HepG2 (cell line): ENCODE measurements at regions not wholly inside any gene's neighbourhood (a gene's known extent, or its start where the extent isn't known, plus 50 kb on each side); places are given as distances from the start of the nearest gene placed in this dataset.

Experiments
- ATAC-seq: fragments of 200-7000 bp; cut with Tn5 transposase; 3 replicates; pipeline ENCODE4 v1.9.1; 2020; ENCODE audit warnings: mild to moderate bottlenecking, moderate library complexity
- BruUV-seq: library from RNA; stranded (reverse); fragments of 400-500 nt; replicated peaks from 2 replicates; lab custom pipeline; 2021; lab: Mats Ljungman, UMichigan
- CTCF ChIA-PET: fragments of 300-600 bp; formaldehyde crosslinking; extraction: SDS; loops from one replicate; lab custom pipeline; 2021; ENCODE audit warnings: low total read pairs, inconsistent platforms, low intra/inter-chr PET ratio; lab: Yijun Ruan, JAX
- POLR2A ChIA-PET: fragments of 350-600 bp; sonication (Branson Sonifier 250); formaldehyde crosslinking; loops from one replicate; lab custom pipeline; 2020; ENCODE audit warnings: antibody characterized with exemption, inconsistent platforms; lab: Yijun Ruan, JAX
- DNase-seq: peaks from one replicate; pipeline ENCODE4 v3.0.0-alpha.2; 2015; ENCODE audit warnings: low spot score
- FAIRE-seq: peaks from 3 replicates; lab custom pipeline; 2011; peaks lifted over from hg19 to GRCh38; lab: Jason Lieb, UNC
- H2AFZ ChIP-seq: one replicate; pipeline ENCODE4 v1.6.1; 2011; ENCODE audit warnings: low read length, inconsistent platforms
- H3K27ac ChIP-seq: fragments of 300-600 bp; 3 replicates; pipeline ENCODE4 v1.8.0; 2011; ENCODE audit warnings: mixed run types, mild to moderate bottlenecking, mixed read lengths, low read length, inconsistent platforms; ENCODE audit not compliant: insufficient read depth; ENCODE audit errors: extremely low read length
- H3K27me3 ChIP-seq, 2 experiments: fragments of 200-600 bp in 1 of 2; 2 replicates in 1 of 2; 3 replicates in 1 of 2; pipeline versions ENCODE4 v1.6.0 to v1.8.0; 2011; ENCODE audit warnings: low read length in 2 of 2, mild to moderate bottlenecking in 2 of 2, moderate library complexity in 2 of 2, inconsistent platforms in 1 of 2; ENCODE audit not compliant: insufficient read depth in 2 of 2, control insufficient read depth in 1 of 2
- H3K36me3 ChIP-seq, 2 experiments: fragments of 200-600 bp in 1 of 2; replicated peaks in 1 of 2; 2 replicates in 1 of 2; 3 replicates in 1 of 2; pipeline versions ENCODE4 v1.5.1 to v1.8.0; 2011; ENCODE audit warnings: low read length in 2 of 2, inconsistent platforms in 1 of 2; ENCODE audit not compliant: insufficient read depth in 2 of 2, control insufficient read depth in 1 of 2
- H3K4me1 ChIP-seq: 2 replicates; pipeline ENCODE4 v1.5.1; 2012; ENCODE audit warnings: low read length, inconsistent platforms; ENCODE audit not compliant: insufficient read depth
- H3K4me2 ChIP-seq: 2 replicates; pipeline ENCODE4 v1.6.0; 2011; ENCODE audit warnings: low read depth, low read length, inconsistent platforms
- H3K4me3 ChIP-seq, 3 experiments: fragments of 200-600 bp in 1 of 3; sonication (generic), shearing (Covaris generic) in 1 of 3; replicated peaks in 1 of 3; 2 replicates each; pipeline ENCODE4 v1.5.1; 2011 to 2016; ENCODE audit warnings: low read length in 3 of 3, inconsistent platforms in 2 of 3, low read depth in 2 of 3, mild to moderate bottlenecking in 2 of 3, control low read depth in 1 of 3, mixed read lengths in 1 of 3; ENCODE audit not compliant: insufficient read depth in 1 of 3
- H3K79me2 ChIP-seq: one replicate; pipeline ENCODE4 v1.6.1; 2011; ENCODE audit warnings: low read length, inconsistent platforms; ENCODE audit not compliant: insufficient read depth
- H3K9ac ChIP-seq: 2 replicates; pipeline ENCODE4 v1.6.0; 2011; ENCODE audit warnings: mild to moderate bottlenecking, low read depth, low read length, inconsistent platforms; ENCODE audit not compliant: insufficient read depth
- H3K9me3 ChIP-seq: 2 replicates; pipeline ENCODE4 v1.5.1; 2012; ENCODE audit warnings: mild to moderate bottlenecking, low read length
- H4K20me1 ChIP-seq: 2 replicates; pipeline ENCODE4 v1.6.0; 2011; ENCODE audit warnings: inconsistent platforms, mild to moderate bottlenecking, low read length, moderate library complexity; ENCODE audit not compliant: insufficient read depth
- AHR ChIP-seq: IDR thresholded peaks from 2 replicates; pipeline ENCODE4 v1.6.1; 2018; ENCODE audit warnings: missing genetic modification reagents, missing compliant biosample characterization
- ARID2 ChIP-seq: sonication (generic); formaldehyde crosslinking; IDR thresholded peaks from 2 replicates; pipeline ENCODE4 v1.8.1; 2022; ENCODE audit warnings: mild to moderate bottlenecking, missing genetic modification reagents, borderline replicate concordance
- HINFP ChIP-seq: sonication (generic); formaldehyde crosslinking; IDR thresholded peaks from 2 replicates; pipeline ENCODE4 v1.4.0; 2020; ENCODE audit warnings: low read depth, mild to moderate bottlenecking, missing genetic modification reagents
- HOXA9 ChIP-seq: sonication (generic); formaldehyde crosslinking; IDR thresholded peaks from 2 replicates; pipeline ENCODE4 v1.8.1; 2022; ENCODE audit warnings: missing genetic modification reagents, mild to moderate bottlenecking, moderate library complexity, borderline replicate concordance
- NR3C1 ChIP-seq: sonication (generic); formaldehyde crosslinking; IDR thresholded peaks from 2 replicates; pipeline ENCODE4 v1.4.0; 2020; ENCODE audit warnings: missing genetic modification reagents
- PATZ1 ChIP-seq: sonication (generic); formaldehyde crosslinking; IDR thresholded peaks from 2 replicates; pipeline ENCODE4 v1.4.0; 2020; ENCODE audit warnings: missing genetic modification reagents
- PTBP1 ChIP-seq: fragments of 200-400 bp; formaldehyde crosslinking; IDR thresholded peaks from 2 replicates; pipeline ENCODE4 v1.6.1; 2018; ENCODE audit warnings: low read length, low read depth; ENCODE audit not compliant: poor library complexity, severe bottlenecking
- SOX5 ChIP-seq: IDR thresholded peaks from 2 replicates; pipeline ENCODE4 v1.6.1; 2016; ENCODE audit warnings: borderline replicate concordance
- STAT5B ChIP-seq: sonication (generic); formaldehyde crosslinking; IDR thresholded peaks from 2 replicates; pipeline ENCODE4 v1.4.0; 2020; ENCODE audit warnings: missing genetic modification reagents
- TBL1XR1 ChIP-seq: fragments of 150-350 bp; IDR thresholded peaks from 2 replicates; pipeline ENCODE4 v1.6.1; 2014; ENCODE audit warnings: borderline replicate concordance, low read length; ENCODE audit not compliant: partially characterized antibody
- TFDP2 ChIP-seq: sonication (generic); formaldehyde crosslinking; IDR thresholded peaks from 2 replicates; pipeline ENCODE4 v1.4.0; 2020; ENCODE audit warnings: missing genetic modification reagents
- TIGD3 ChIP-seq: sonication (generic); formaldehyde crosslinking; IDR thresholded peaks from 2 replicates; pipeline ENCODE4 v1.5.1; 2020; ENCODE audit warnings: mild to moderate bottlenecking, missing genetic modification reagents, borderline replicate concordance
- ZKSCAN8 ChIP-seq: IDR thresholded peaks from 2 replicates; pipeline ENCODE4 v1.6.1; 2016; ENCODE audit warnings: borderline replicate concordance, missing genetic modification reagents, missing compliant biosample characterization
- ZNF260 ChIP-seq: sonication (generic); formaldehyde crosslinking; IDR thresholded peaks from 2 replicates; pipeline ENCODE4 v1.4.0; 2020; ENCODE audit warnings: missing genetic modification reagents, low read depth, mild to moderate bottlenecking, borderline replicate concordance
- ZNF34 ChIP-seq: sonication (generic); formaldehyde crosslinking; IDR thresholded peaks from 2 replicates; pipeline ENCODE4 v1.4.0; 2020; ENCODE audit warnings: mild to moderate bottlenecking, missing genetic modification reagents, borderline replicate concordance
- ZNF558 ChIP-seq: sonication (generic); formaldehyde crosslinking; IDR thresholded peaks from 2 replicates; pipeline ENCODE4 v1.9.0; 2022; ENCODE audit warnings: mild to moderate bottlenecking, missing genetic modification reagents, borderline replicate concordance
- ZNF629 ChIP-seq: sonication (generic); formaldehyde crosslinking; conservative IDR thresholded peaks from 2 replicates; pipeline ENCODE4 v1.5.0; 2020; ENCODE audit warnings: missing genetic modification reagents
- WGBS: methylation state at CpG from one replicate; pipeline ENCODE4 v1.1.6; 2017; ENCODE audit warnings: low lambda C conversion rate; 5-methylcytosine and 5-hydroxymethylcytosine counted together
- in situ Hi-C: cut with HindIII; loops from 2 replicates; pipeline ENCODE4 v1.10.0; 2017; ENCODE audit warnings: low pct_unique_long_range_greater_than_20kb; ENCODE audit not compliant: extremely low pct_ligation_motif_present
- intact Hi-C: fragments of 100-400 bp; cut with micrococcal nuclease; formaldehyde crosslinking; loops from one replicate; pipeline ENCODE4 v1.10.0; 2022; ENCODE audit not compliant: unreplicated experiment

GRCh38 chr1:217331698-217332097 is 299.2 kb downstream of the GPATCH2 start:
- in situ Hi-C loops, result no loop called here
- WGBS, result 0% methylated on average over 4 of the region's 4 CpGs
- intact Hi-C loops, result no loop called here
- no TSS peak for BruUV-seq
- Histone ChIP-seq H2AFZ (no peak overlapping the region), H3K4me3 (no peak overlapping the region), H3K4me1 (no peaks in the 10 kb centered on the region), H3K4me2 (no peak overlapping the region), H3K79me2 (no peaks in the 10 kb centered on the region), H3K27ac (no peak overlapping the region), H4K20me1 (no peaks in the 10 kb centered on the region), H3K9ac (0 out of 2 replicates have a peak overlapping the region, but pooled peaks have one; percentile 13), H3K9me3 (peaks cover 7% of the 10 kb centered on the region; the same call in 1 of the 2 replicates), H3K27me3 (no peaks in the 10 kb centered on the region), H3K36me3 (no peaks in the 10 kb centered on the region)
- DNase-seq (no peak), ATAC-seq (peak; percentile 60; the same call in 2 of the 3 replicates), FAIRE-seq (no peak)
- POLR2A ChIA-PET, result no interaction called here
- CTCF ChIA-PET, result no interaction called here
- TF ChIP-seq NR3C1 (no peak), TFDP2 (no peak), SOX5 (CRISPR knock-in tag) (no peak), ZKSCAN8 (CRISPR knock-in tag) (no peak), HOXA9 (CRISPR knock-in tag) (no peak), ZNF260 (no peak), PATZ1 (CRISPR knock-in tag) (no peak), TIGD3 (no peak), STAT5B (CRISPR knock-in tag) (no peak), TBL1XR1 (no peak), HINFP (no peak), ZNF558 (CRISPR knock-in tag) (no peak), ZNF629 (CRISPR knock-in tag) (no peak), AHR (CRISPR knock-in tag) (no peak), PTBP1 (no peak), ZNF34 (CRISPR knock-in tag) (no peak), ARID2 (CRISPR knock-in tag) (no peak)
